Liver (tissue), 3 donors: ENCODE measurements at regions not wholly inside any gene's neighbourhood (a gene's known extent, or its start where the extent isn't known, plus 50 kb on each side); places are given as distances from the start of the nearest gene placed in this dataset.

Source experiments
- CTCF ChIP-seq: fragments of 150-350 bp; IDR thresholded peaks from 2 replicates; pipeline ENCODE4 v1.5.1; 2017; ENCODE audit warnings: improper control_type of control experiment, low read depth, low read length; ENCODE audit not compliant: missing input control
- FOXA1 ChIP-seq: IDR thresholded peaks from 2 replicates; pipeline ENCODE4 v1.6.1; 2016; ENCODE audit warnings: antibody characterized with exemption
- GABPA ChIP-seq, 2 donors: IDR thresholded peaks in 1 of 2; conservative IDR thresholded peaks in 1 of 2; 2 replicates each; pipeline ENCODE4 v1.6.1; 2016; ENCODE audit warnings: antibody characterized with exemption in 2 of 2, mild to moderate bottlenecking in 1 of 2, moderate library complexity in 1 of 2
- HNF4G ChIP-seq: IDR thresholded peaks from 2 replicates; pipeline ENCODE4 v1.6.1; 2016; ENCODE audit warnings: antibody characterized with exemption
- JUND ChIP-seq, 2 donors: IDR thresholded peaks; 2 replicates each; pipeline ENCODE4 v1.6.1; 2016; ENCODE audit warnings: antibody characterized with exemption in 2 of 2
- MAX ChIP-seq: IDR thresholded peaks from 2 replicates; pipeline ENCODE4 v1.6.1; 2016; ENCODE audit warnings: antibody characterized with exemption
- RAD21 ChIP-seq, 2 donors: IDR thresholded peaks; 2 replicates each; pipeline ENCODE4 v1.6.1; 2016; ENCODE audit warnings: antibody characterized with exemption in 2 of 2, mild to moderate bottlenecking in 2 of 2
- REST ChIP-seq: IDR thresholded peaks from 2 replicates; pipeline ENCODE4 v1.6.1; 2016; ENCODE audit warnings: antibody characterized with exemption, mild to moderate bottlenecking
- RXRA ChIP-seq, 2 donors: IDR thresholded peaks; 2 replicates each; pipeline ENCODE4 v1.6.1; 2017 to 2018; ENCODE audit warnings: antibody characterized with exemption in 2 of 2, mild to moderate bottlenecking in 1 of 2
- SP1 ChIP-seq: IDR thresholded peaks from 2 replicates; pipeline ENCODE4 v1.6.1; 2018; ENCODE audit warnings: antibody characterized with exemption, mild to moderate bottlenecking
- TAF1 ChIP-seq: conservative IDR thresholded peaks from 2 replicates; pipeline ENCODE4 v1.6.1; 2016; ENCODE audit warnings: antibody characterized with exemption, mild to moderate bottlenecking
- YY1 ChIP-seq: IDR thresholded peaks from 2 replicates; pipeline ENCODE4 v1.6.1; 2016; ENCODE audit warnings: antibody characterized with exemption, mild to moderate bottlenecking
- TF ChIP-seq, protein P1 (sequence below): IDR thresholded peaks from 2 replicates; pipeline ENCODE4 v1.6.1; 2016; ENCODE audit warnings: antibody characterized with exemption
- TF ChIP-seq, protein P2 (sequence below): IDR thresholded peaks from 2 replicates; pipeline ENCODE4 v1.6.1; 2016; ENCODE audit warnings: antibody characterized with exemption
- donor health status: healthy.
- donor health status: healthy.

DNA sequence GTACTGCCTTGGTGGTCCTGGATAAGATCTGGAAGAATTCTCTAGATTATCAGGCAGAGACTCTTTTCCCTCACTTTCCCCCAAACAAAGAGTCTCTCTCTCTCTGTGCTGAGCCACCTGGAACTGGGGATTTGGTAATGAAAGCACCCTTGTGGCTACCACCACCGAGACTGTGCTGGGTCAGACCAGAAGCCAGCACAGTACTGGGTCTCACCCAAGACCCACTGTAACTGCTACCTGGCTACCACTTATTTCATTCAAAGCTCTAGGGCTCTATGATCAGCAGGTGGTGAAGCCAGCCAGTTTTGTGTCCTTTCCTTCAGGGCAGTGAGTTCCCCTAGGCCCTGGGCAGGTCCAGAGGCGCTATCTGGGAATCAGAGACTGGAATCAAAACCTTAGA, 269.6 kb upstream of the CWC22 start:
- no peak for TF ChIP-seq CTCF
- no peak for TF ChIP-seq FOXA1
- no peak for TF ChIP-seq TAF1
- TF ChIP-seq YY1: no peak
- TF ChIP-seq JUND (IDR thresholded peaks at IDR 0.05): no peak
- no peak for TF ChIP-seq HNF4G
- TF ChIP-seq, protein P1, sequence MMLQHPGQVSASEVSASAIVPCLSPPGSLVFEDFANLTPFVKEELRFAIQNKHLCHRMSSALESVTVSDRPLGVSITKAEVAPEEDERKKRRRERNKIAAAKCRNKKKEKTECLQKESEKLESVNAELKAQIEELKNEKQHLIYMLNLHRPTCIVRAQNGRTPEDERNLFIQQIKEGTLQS: no peak
- no peak for TF ChIP-seq SP1
- no peak for TF ChIP-seq RAD21 (IDR thresholded peaks at IDR 0.05)
- no peak for TF ChIP-seq GABPA (IDR thresholded peaks at IDR 0.05 in 1 of 2, conservative IDR thresholded peaks at IDR 0.05 in 1 of 2)
- no peak for TF ChIP-seq REST
- TF ChIP-seq RXRA (IDR thresholded peaks at IDR 0.05): no peak
- TF ChIP-seq, protein P2, sequence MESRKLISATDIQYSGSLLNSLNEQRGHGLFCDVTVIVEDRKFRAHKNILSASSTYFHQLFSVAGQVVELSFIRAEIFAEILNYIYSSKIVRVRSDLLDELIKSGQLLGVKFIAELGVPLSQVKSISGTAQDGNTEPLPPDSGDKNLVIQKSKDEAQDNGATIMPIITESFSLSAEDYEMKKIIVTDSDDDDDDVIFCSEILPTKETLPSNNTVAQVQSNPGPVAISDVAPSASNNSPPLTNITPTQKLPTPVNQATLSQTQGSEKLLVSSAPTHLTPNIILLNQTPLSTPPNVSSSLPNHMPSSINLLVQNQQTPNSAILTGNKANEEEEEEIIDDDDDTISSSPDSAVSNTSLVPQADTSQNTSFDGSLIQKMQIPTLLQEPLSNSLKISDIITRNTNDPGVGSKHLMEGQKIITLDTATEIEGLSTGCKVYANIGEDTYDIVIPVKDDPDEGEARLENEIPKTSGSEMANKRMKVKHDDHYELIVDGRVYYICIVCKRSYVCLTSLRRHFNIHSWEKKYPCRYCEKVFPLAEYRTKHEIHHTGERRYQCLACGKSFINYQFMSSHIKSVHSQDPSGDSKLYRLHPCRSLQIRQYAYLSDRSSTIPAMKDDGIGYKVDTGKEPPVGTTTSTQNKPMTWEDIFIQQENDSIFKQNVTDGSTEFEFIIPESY: no peak
- TF ChIP-seq MAX: no peak
